Activated naive CD4-positive, alpha-beta T cell treated with anti-CD3 and anti-CD28 coated beads, Interleukin-2, amount 50 U/mL, for 72 hours (primary cell): ENCODE measurements at regions not wholly inside any gene's neighbourhood (a gene's known extent, or its start where the extent isn't known, plus 50 kb on each side); places are given as distances from the start of the nearest gene placed in this dataset.

ENCODE experiments used
- ATAC-seq, 2 donors: fragments of 150-1000 bp; cut with Tn5 transposase; 2 replicates each; pipeline ENCODE4 v1.10.0; 2021; ENCODE audit warnings: mild to moderate bottlenecking in 2 of 2, moderate library complexity in 2 of 2
- DNase-seq, 2 donors: peaks; one replicate each; pipeline ENCODE4 v3.0.0; 2021 to 2022; ENCODE audit warnings: low spot score in 2 of 2
- H3K27ac Mint-ChIP-seq, 2 donors: one replicate each; pipeline ENCODE4 v1.8.0; 2022; ENCODE audit warnings: mild to moderate bottlenecking in 2 of 2, mixed read lengths in 2 of 2
- H3K36me3 Mint-ChIP-seq, 2 donors: one replicate each; pipeline ENCODE4 v1.8.0; 2022; ENCODE audit warnings: mixed read lengths in 2 of 2
- H3K9me3 Mint-ChIP-seq, 2 donors: one replicate each; pipeline ENCODE4 v1.8.0; 2022; ENCODE audit warnings: mixed read lengths in 2 of 2

GRCh38 chr2:18682681-18683080, 93.3 kb upstream of the NT5C1B start:
- Mint-ChIP-seq H3K27ac (no peak overlapping the region), H3K36me3 (peaks cover 0 to 4% of the 10 kb centered on the region in 2 donors), H3K9me3 (no peaks in the 10 kb centered on the region)
- no peak for DNase-seq
- no peak for ATAC-seq

DNA sequence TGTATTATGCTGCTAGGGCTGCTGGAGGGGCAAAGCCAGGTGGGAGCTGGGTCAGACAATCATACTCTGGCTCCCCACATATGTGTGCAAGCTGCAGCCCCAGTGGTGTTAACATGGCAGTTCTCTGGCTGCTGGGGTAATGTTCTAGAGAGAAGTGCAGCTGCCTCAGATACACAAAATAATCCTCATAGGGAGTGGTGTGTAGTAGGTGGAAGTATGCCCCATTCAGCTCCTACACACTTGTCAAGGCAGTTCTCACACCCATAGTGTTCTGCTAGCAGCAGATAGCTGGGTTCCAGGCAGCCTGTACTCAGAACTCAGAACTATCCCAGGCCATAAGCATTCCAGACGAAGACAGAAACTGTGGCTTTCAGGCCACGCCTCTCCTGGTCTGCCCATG, 87.9 kb upstream of the NT5C1B start:
- no peak for DNase-seq
- H3K27ac Mint-ChIP-seq: no peak overlapping the region
- no peak for ATAC-seq
- H3K9me3 Mint-ChIP-seq: peaks cover 15 to 19% of the 10 kb centered on the region in 2 donors
- peaks cover 19 to 39% of the 10 kb centered on the region in 2 donors for H3K36me3 Mint-ChIP-seq

GRCh38 chr2:18674309-18674708, 84.9 kb upstream of the NT5C1B start:
- Mint-ChIP-seq H3K27ac (no peak overlapping the region), H3K9me3 (peaks cover 15 to 25% of the 10 kb centered on the region in 2 donors), H3K36me3 (peaks cover 19 to 60% of the 10 kb centered on the region in 2 donors)
- ATAC-seq (no peak), DNase-seq (no peak)

GRCh38 chr2:18671363-18671762, 82.0 kb upstream of the NT5C1B start:
- ATAC-seq: no peak
- no peak for DNase-seq
- peaks cover 24 to 58% of the 10 kb centered on the region in 2 donors for H3K36me3 Mint-ChIP-seq
- H3K27ac Mint-ChIP-seq: no peak overlapping the region
- H3K9me3 Mint-ChIP-seq: peaks cover 18 to 34% of the 10 kb centered on the region in 2 donors

GRCh38 chr2:18668221-18668620, 78.9 kb upstream of the NT5C1B start:
- no peak for ATAC-seq
- Mint-ChIP-seq H3K36me3 (peaks cover 11 to 34% of the 10 kb centered on the region in 2 donors), H3K27ac (no peak overlapping the region), H3K9me3 (peaks cover 7 to 19% of the 10 kb centered on the region in 2 donors)
- DNase-seq: no peak

DNA sequence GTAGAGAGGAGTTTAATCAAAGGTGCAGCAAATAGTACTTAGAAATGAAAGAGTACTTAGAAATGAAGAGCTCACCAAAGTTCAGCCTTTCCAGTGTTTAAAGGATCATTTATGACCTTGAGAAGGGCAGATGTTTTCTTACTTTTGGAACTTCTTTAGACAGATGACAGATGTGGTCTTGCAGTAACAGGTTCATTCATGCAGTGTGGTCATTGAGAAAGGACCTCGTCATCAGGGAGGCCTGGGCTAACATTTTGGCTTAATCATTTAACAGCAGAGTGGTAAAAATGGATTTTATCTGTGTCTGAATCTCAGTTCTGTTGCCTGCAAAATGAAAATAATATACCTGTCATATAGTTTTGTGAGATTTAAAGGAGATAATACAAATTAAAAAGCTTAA, 75.1 kb upstream of the NT5C1B start:
- Mint-ChIP-seq H3K36me3 (peaks cover 5 to 9% of the 10 kb centered on the region in 2 donors), H3K27ac (no peak overlapping the region), H3K9me3 (peaks cover 3 to 8% of the 10 kb centered on the region in 2 donors)
- DNase-seq: no peak
- ATAC-seq: no peak

DNA sequence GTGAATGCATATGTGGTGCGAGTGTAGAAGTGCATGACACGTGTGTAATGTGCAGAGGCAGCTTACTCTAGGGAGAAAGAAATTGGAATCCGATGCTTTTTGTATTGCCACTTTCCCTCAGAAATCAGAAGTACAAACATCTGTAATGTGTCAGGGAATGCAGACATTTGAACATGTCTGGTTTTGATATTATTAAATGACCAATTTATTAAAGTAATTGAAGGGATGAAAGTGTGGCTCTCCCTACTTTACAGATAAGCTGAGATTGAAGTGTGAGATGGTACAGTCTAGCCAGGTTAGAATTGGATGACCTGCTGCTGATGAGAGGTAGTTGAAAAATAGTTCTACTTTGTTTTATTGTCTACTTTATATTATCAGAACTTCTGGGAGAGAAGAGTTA, 74.5 kb upstream of the NT5C1B start:
- DNase-seq (no peak), ATAC-seq (no peak)
- Mint-ChIP-seq H3K9me3 (peaks cover 3 to 8% of the 10 kb centered on the region in 2 donors), H3K27ac (no peak overlapping the region), H3K36me3 (peaks cover 5 to 9% of the 10 kb centered on the region in 2 donors)

DNA sequence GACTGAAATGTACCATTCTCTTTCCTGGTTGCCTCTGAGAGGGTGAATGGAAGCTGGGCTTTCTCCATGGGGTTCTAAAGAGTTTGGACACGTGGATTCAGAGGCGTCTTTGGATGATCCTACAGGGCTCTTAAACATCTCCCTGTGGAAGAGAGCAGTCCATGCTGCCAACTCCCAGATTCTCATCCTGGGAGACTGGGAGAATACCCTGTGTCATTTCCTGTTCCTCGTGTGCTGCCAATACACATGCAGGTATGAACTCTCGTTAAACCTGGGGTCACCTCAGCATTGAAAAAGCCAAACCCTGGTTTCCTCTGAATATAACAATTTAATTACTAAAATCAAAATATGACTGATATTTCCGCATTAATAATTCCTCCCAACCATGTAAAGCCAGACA, 73.3 kb upstream of the NT5C1B start:
- Mint-ChIP-seq H3K27ac (no peak overlapping the region), H3K36me3 (peaks cover 4 to 5% of the 10 kb centered on the region in 2 donors)
- DNase-seq: no peak

DNA sequence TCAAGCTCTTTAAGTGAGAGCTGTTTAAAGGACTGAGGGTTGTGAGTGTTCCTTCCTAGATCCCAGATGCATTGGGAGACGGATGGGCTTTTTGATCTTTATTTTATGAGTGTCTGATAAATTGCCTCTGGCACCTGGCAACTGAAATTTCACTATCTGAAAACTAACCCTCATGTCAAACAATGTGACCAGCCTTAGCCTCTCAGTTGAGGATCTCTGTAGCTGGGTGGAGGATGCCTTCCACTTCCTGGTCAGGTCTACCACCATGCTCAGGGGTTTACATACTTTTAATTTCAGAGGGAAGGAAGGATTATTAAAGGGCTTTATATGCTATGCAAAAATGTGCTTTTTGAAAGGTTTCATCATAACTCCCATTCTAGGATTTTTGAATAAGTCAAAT, 70.5 kb upstream of the NT5C1B start:
- ATAC-seq (no peak), DNase-seq (no peak)
- H3K9me3 Mint-ChIP-seq: no peaks in the 10 kb centered on the region
- H3K36me3 Mint-ChIP-seq: no peaks in the 10 kb centered on the region
- no peak overlapping the region for H3K27ac Mint-ChIP-seq

More for the DNA sequence above, 73.3 kb upstream of the NT5C1B start:
- ATAC-seq: no peak
- H3K9me3 Mint-ChIP-seq: peaks cover 0 to 5% of the 10 kb centered on the region in 2 donors

DNA sequence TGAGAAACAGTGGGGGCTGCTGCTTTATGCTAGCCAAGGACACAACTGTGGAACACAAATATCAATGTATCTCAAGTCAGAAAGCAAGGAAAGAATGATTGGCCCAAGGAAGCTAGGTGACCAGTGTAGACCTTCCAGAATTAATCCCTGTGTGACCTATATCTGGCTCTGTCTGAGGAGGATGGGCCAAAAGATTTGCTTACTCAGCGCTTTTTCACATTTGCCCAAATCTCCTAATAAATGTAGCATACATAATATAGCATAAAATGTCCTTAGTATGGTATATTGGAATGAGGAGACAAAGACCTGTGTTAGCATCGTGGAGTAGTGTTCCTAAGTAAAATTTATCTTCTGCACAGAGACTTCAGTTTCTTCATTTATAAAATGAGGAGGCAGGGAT, 66.7 kb upstream of the NT5C1B start:
- no peaks in the 10 kb centered on the region for H3K36me3 Mint-ChIP-seq
- DNase-seq: no peak
- H3K27ac Mint-ChIP-seq: no peak overlapping the region
- no peak for ATAC-seq
- H3K9me3 Mint-ChIP-seq: no peaks in the 10 kb centered on the region

GRCh38 chr2:18651842-18652774, 62.7 kb upstream of the NT5C1B start:
- Mint-ChIP-seq H3K9me3 (no peaks in the 10 kb centered on the region), H3K27ac (no peak overlapping the region), H3K36me3 (no peaks in the 10 kb centered on the region)
- DNase-seq (no peak), ATAC-seq (no peak)

DNA sequence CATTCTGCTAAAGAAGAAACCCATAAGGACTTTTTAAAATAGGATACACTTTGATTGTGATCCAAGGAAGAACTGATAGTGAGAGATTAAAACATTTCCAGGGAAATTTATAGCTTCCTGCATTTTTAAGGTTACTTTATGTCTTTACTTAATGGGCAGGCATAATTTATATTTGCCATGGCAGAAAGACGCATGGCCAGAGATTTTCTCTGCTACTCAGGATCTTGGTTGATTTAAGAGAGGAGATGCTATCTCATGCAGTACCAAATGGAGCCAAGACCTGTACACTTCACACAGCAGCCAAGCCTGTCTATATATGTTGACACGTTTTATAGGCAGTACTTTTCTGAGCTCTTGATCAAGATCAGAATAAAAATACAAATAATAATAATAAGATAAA, 60.9 kb upstream of the NT5C1B start:
- no peak for ATAC-seq
- H3K27ac Mint-ChIP-seq: no peak overlapping the region

GRCh38 chr2:18649502-18650135, 60.2 kb upstream of the NT5C1B start:
- no peak overlapping the region for H3K27ac Mint-ChIP-seq

More for the DNA sequence above, 60.9 kb upstream of the NT5C1B start:
- H3K9me3 Mint-ChIP-seq: peaks cover 4 to 5% of the 10 kb centered on the region in 2 donors
- no peak for DNase-seq
- H3K36me3 Mint-ChIP-seq: peaks cover 0 to 6% of the 10 kb centered on the region in 2 donors

DNA sequence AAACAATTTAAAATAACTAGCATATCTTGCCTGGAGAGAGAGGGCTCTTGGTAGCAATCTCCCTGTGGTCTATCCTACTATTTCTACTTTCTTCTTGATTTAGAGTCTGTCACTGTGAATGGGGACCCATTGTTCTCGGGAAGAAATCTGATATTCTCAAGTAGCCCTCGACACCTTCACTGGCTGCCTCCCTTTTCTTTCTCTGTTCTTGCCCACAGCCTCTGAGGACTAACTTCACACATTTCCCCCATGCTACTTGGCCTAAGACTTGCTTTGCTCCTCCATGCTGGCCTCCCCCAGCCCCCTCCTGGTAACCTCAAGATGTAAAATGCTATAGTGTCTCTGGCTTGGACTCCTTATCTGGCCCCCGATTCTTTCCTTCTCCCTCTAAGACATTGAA, 58.8 kb upstream of the NT5C1B start:
- ATAC-seq (no peak), DNase-seq (no peak)
- Mint-ChIP-seq H3K36me3 (peaks cover 9 to 17% of the 10 kb centered on the region in 2 donors), H3K9me3 (peaks cover 4 to 5% of the 10 kb centered on the region in 2 donors), H3K27ac (no peak overlapping the region)

More at GRCh38 chr2:18649502-18650135, 60.2 kb upstream of the NT5C1B start:
- ATAC-seq (no peak), DNase-seq (no peak)
- Mint-ChIP-seq H3K36me3 (peaks cover 0 to 9% of the 10 kb centered on the region in 2 donors), H3K9me3 (peaks cover 4 to 5% of the 10 kb centered on the region in 2 donors)

- peaks cover 4 to 5% of the 10 kb centered on the region in 2 donors for H3K9me3 Mint-ChIP-seq
- ATAC-seq (no peak), DNase-seq (no peak)
- H3K27ac Mint-ChIP-seq: no peak overlapping the region
- peaks cover 9 to 17% of the 10 kb centered on the region in 2 donors for H3K36me3 Mint-ChIP-seq
Measured at GRCh38 chr2:18647731-18648130, 58.4 kb upstream of the NT5C1B start.

DNA sequence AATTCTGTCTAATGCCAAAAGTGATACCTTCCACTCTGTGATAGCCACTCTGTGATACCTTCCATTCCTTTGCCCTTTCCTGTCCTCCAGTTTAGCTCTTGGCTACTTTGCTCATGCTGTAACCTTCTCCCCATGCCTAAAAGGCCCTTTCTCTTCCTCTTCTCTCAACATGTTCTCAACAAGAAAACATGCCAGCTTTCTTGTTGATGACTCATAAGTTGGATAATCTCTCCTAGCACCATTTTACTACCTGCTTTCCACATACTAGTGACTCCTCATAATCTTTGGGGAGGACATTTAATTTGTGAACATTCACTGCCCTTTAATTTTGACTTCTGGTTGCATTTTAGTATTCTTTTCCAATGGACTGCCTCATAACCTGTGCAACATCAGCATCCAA, 55.9 kb upstream of the NT5C1B start:
- H3K27ac Mint-ChIP-seq: no peak overlapping the region
- peaks cover 9 to 21% of the 10 kb centered on the region in 2 donors for H3K36me3 Mint-ChIP-seq
- ATAC-seq (no peak), DNase-seq (no peak)
- H3K9me3 Mint-ChIP-seq: peaks cover 4 to 5% of the 10 kb centered on the region in 2 donors

DNA sequence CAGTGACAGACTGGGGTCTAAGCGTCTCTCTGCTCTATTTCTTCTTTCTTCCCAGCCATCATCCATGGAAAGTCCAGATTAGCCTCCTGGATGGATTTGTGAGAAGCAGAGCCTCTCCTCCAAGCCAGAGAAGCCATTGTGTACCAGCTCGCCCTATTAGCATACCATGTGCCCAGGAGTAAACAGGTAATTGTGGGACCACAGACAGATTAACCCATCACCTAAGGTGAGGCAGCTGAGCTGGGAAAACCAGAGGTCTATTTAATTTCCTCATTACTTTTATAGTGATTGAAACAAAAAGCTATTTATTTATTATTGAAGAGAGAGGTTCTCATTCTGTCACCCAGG, 54.7 kb upstream of the NT5C1B start:
- H3K27ac Mint-ChIP-seq: no peak overlapping the region
- no peak for ATAC-seq
- no peak for DNase-seq
- peaks cover 9 to 21% of the 10 kb centered on the region in 2 donors for H3K36me3 Mint-ChIP-seq
- peaks cover 4 to 5% of the 10 kb centered on the region in 2 donors for H3K9me3 Mint-ChIP-seq
